Osteocyte (in vitro differentiated cells): ENCODE measurements at regions not wholly inside any gene's neighbourhood (a gene's known extent, or its start where the extent isn't known, plus 50 kb on each side); places are given as distances from the start of the nearest gene placed in this dataset.

Experiments
- DNase-seq: peaks from one replicate; pipeline ENCODE4 v3.0.0; 2021; ENCODE audit warnings: mixed read lengths; ENCODE audit not compliant: unreplicated experiment; ENCODE audit errors: extremely low spot score
- H3K27ac Mint-ChIP-seq: one replicate; pipeline ENCODE4 v1.8.0; 2021; ENCODE audit warnings: mild to moderate bottlenecking, mixed read lengths; ENCODE audit not compliant: unreplicated experiment
- H3K27me3 Mint-ChIP-seq: one replicate; pipeline ENCODE4 v1.8.0; 2021; ENCODE audit warnings: mixed read lengths; ENCODE audit not compliant: unreplicated experiment
- H3K36me3 Mint-ChIP-seq: one replicate; pipeline ENCODE4 v1.8.0; 2021; ENCODE audit warnings: mixed read lengths; ENCODE audit not compliant: unreplicated experiment
- H3K4me1 Mint-ChIP-seq: one replicate; pipeline ENCODE4 v1.8.0; 2021; ENCODE audit warnings: mixed read lengths; ENCODE audit not compliant: unreplicated experiment
- H3K4me3 Mint-ChIP-seq: one replicate; pipeline ENCODE4 v1.8.0; 2021; ENCODE audit warnings: mild to moderate bottlenecking, moderate library complexity, mixed read lengths; ENCODE audit not compliant: unreplicated experiment
- H3K9me3 Mint-ChIP-seq: one replicate; pipeline ENCODE4 v1.8.0; 2021; ENCODE audit warnings: mixed read lengths; ENCODE audit not compliant: unreplicated experiment
- TF ChIP-seq, protein P1 (sequence below): fragments of 200-600 bp; sonication (generic); IDR thresholded peaks from 2 replicates; pipeline ENCODE4 v1.5.0; 2021; ENCODE audit warnings: antibody characterized with exemption, mild to moderate bottlenecking, moderate library complexity

DNA sequence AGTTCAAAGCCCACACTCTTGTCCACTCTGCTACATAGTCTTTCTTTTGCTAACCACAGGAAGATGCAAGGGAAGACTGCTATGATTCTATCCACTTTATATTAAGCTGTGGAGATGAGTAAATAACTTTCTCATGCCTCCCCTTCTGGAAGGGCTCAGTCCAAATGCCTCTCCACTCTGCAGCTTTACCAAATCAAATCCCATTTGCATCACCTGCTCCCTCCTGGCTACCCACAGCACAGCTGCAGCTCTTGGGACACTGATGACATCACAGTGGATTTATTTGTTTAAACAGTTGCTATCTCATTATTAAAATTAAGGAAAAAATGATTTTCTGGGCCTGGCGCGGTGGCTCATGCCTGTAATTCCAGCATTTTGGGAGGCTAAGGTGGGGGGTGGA lies 1544.9 kb upstream of the WWC1 start:
- Mint-ChIP-seq H3K36me3 (no peaks in the 10 kb centered on the region), H3K27me3 (no peaks in the 10 kb centered on the region), H3K4me3 (no peak overlapping the region), H3K4me1 (no peaks in the 10 kb centered on the region), H3K9me3 (peaks cover 15% of the 10 kb centered on the region), H3K27ac (no peak overlapping the region)
- TF ChIP-seq, protein P1, sequence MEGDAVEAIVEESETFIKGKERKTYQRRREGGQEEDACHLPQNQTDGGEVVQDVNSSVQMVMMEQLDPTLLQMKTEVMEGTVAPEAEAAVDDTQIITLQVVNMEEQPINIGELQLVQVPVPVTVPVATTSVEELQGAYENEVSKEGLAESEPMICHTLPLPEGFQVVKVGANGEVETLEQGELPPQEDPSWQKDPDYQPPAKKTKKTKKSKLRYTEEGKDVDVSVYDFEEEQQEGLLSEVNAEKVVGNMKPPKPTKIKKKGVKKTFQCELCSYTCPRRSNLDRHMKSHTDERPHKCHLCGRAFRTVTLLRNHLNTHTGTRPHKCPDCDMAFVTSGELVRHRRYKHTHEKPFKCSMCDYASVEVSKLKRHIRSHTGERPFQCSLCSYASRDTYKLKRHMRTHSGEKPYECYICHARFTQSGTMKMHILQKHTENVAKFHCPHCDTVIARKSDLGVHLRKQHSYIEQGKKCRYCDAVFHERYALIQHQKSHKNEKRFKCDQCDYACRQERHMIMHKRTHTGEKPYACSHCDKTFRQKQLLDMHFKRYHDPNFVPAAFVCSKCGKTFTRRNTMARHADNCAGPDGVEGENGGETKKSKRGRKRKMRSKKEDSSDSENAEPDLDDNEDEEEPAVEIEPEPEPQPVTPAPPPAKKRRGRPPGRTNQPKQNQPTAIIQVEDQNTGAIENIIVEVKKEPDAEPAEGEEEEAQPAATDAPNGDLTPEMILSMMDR = no peak
- no peak for DNase-seq

DNA sequence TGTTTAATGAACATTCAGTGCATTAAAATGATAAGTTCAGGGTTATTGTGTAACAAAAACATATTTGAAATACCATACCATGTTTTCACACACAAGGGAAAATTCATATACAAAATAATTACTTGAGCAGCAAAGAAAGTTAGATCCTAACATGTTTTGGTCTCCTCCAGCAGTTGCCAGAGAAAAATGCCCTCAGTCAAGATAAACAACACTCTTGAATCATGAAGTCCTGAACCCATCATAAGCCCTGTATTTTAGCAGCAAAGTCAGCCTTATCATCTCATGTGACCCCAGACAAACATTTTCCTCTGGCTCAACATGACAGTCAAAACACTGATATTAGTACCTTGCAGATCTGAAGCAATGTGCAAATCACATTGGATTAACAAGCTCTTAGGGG lies 1541.1 kb upstream of the WWC1 start:
- peaks cover 11% of the 10 kb centered on the region for H3K9me3 Mint-ChIP-seq
- no peaks in the 10 kb centered on the region for H3K36me3 Mint-ChIP-seq
- no peak overlapping the region for H3K4me3 Mint-ChIP-seq
- TF ChIP-seq, protein P1 = no peak
- no peak for DNase-seq
- no peaks in the 10 kb centered on the region for H3K4me1 Mint-ChIP-seq
- no peaks in the 10 kb centered on the region for H3K27me3 Mint-ChIP-seq
- no peak overlapping the region for H3K27ac Mint-ChIP-seq

DNA sequence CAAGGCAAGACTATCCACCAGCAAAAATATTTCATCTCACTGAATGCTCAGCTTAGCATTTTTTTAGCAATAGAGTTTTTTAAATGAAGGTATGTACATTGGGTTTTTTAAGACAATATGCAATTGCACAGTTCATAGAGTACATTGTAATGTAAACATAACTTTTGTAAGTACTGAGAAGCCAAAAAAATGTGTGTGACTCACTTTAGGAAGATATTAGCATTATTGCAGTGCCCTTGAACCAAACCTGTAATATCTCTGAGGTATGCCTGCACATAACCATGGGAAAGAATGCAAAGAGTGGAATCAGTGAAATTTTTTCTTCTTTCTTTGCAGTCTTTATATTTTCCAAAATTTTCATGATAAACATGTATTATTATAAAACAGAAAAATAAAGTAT lies 1533.3 kb upstream of the WWC1 start:
- H3K36me3 Mint-ChIP-seq = no peaks in the 10 kb centered on the region
- no peak overlapping the region for H3K27ac Mint-ChIP-seq
- peaks cover 19% of the 10 kb centered on the region for H3K9me3 Mint-ChIP-seq
- no peaks in the 10 kb centered on the region for H3K4me1 Mint-ChIP-seq
- TF ChIP-seq, protein P1 = no peak
- DNase-seq = no peak
- H3K27me3 Mint-ChIP-seq = no peaks in the 10 kb centered on the region
- no peak overlapping the region for H3K4me3 Mint-ChIP-seq

DNA sequence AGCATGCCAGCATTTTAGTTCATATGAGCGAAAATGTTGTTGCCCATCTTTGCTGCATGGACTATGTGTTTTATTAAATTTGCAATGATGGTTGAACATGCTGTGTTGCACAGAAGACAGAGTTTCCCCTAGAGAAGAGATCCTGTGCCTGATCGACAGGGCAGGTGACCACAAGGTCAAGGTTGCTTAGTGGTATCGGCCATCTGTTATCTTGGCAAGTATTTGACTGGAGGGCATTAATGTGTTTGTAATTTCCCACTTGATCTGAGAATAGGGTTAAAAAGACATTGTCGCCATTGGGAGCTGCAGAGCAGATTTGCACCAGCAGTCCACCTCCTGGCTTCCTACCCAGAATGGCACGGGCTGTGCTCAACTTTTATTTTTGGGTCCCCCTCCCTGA lies 1523.6 kb upstream of the WWC1 start:
- DNase-seq = no peak
- Mint-ChIP-seq H3K9me3 (peaks cover 44% of the 10 kb centered on the region), H3K27me3 (no peaks in the 10 kb centered on the region), H3K27ac (no peak overlapping the region), H3K36me3 (no peaks in the 10 kb centered on the region), H3K4me1 (no peaks in the 10 kb centered on the region), H3K4me3 (no peak overlapping the region)
- TF ChIP-seq, protein P1 = no peak

DNA sequence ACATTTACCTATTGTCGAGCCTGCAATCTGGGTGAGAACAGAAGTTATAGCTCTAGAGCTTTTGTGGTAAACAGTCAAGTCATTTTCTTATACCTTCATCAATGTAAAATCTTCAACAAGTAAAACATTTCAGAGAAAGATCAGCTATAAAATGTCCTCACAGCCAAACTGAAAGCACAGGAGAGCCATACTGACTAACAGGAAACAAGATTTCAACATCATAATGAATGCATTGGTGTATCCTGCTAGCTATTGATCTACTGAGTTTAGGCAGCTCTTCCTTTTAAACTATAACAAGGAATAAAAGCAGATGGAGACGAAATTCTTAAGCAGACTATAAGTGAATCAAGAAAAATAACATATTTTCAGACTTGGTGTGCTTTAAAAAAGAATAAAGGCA lies 1522.9 kb upstream of the WWC1 start:
- Mint-ChIP-seq H3K4me3 (no peak overlapping the region), H3K9me3 (peaks cover 44% of the 10 kb centered on the region), H3K4me1 (no peaks in the 10 kb centered on the region), H3K27ac (no peak overlapping the region), H3K27me3 (no peaks in the 10 kb centered on the region), H3K36me3 (no peaks in the 10 kb centered on the region)
- DNase-seq = no peak
- TF ChIP-seq, protein P1 = no peak
